22Rv1 (cell line): ENCODE measurements at regions not wholly inside any gene's neighbourhood (a gene's known extent, or its start where the extent isn't known, plus 50 kb on each side); places are given as distances from the start of the nearest gene placed in this dataset.
"Not testable (repeated sequence)": the region's sequence is repeated elsewhere in the genome, so short reads cannot be mapped to it uniquely, and the experiment has no call there.

Experiments
- CTCF ChIP-seq: fragments of 450-650 bp; IDR thresholded peaks from 2 replicates; pipeline ENCODE4 v1.5.1; 2017; ENCODE audit warnings: mild to moderate bottlenecking
- ZFX ChIP-seq: fragments of 450-650 bp; IDR thresholded peaks from 2 replicates; pipeline ENCODE4 v1.6.1; 2017; ENCODE audit warnings: antibody characterized with exemption, borderline replicate concordance

DNA sequence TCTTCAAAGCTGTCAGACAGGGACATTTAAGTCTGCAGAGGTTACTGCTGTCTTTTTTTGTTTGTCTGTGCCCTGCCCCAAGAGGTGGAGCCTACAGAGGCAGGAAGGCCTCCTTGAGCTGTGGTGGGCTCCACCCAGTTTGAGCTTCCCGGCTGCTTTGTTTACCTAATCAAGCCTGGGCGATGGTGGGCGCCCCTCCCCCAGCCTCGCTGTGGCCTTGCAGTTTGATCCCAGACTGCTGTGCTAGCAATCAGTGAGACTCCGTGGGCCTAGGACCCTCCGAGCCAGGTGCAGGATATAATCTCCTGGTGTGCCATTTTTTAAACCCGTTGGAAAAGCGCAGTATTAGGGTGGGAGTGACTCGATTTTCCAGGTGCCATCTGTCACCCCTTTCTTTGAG, 918.7 kb upstream of the MAN1A1 start:
- not testable (repeated sequence) for TF ChIP-seq CTCF, ZFX
